HG02840 (cell line): ENCODE measurements at regions not wholly inside any gene's neighbourhood (a gene's known extent, or its start where the extent isn't known, plus 50 kb on each side); places are given as distances from the start of the nearest gene placed in this dataset.
"Not testable (repeated sequence)": the region's sequence is repeated elsewhere in the genome, so short reads cannot be mapped to it uniquely, and the experiment has no call there.

ENCODE experiments used
- ATAC-seq: cut with Tn5 transposase; IDR thresholded peaks from one replicate; pipeline ENCODE4 v1.9.1; 2021; ENCODE audit warnings: mild to moderate bottlenecking, moderate library complexity, moderate number of reproducible peaks; ENCODE audit not compliant: unreplicated experiment, low FRiP score

DNA sequence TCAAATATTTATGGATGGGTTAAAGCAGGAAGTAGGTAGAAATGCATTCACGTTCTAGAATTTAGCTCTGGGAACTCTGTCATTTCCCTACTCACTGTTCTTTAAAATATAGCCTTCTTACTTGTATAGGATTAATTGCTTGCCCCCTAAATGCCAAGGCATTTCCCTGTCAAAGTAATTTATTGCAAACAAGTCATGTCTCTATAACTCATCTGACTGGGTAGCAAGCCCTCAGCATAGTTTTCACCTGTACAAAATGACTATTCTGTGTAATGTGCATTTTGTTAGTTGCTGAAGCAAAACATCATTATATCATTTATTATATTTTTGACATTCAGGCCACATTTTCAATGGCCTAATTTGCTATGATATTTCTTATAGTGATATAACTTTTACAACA is 1308.2 kb upstream of the EPHA6 start:
- ATAC-seq: no peak

DNA sequence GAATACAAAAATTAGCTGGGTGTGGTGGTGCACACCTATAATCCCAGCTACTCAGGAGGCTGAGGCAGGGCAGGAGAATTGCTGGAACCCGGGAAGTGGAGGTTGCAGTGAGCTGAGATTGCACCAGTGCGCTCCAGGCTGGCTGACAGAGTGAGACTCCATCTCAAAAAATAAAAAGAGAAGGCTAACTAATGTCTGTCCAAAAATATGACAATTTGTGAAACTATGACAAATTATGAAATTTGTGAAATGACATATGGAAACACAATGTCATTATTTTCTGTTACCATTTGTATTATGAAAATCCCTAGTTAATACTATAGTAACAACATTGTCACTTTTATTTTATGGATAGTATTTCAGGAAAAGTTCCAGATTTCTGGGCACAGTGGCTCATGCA is 1306.3 kb upstream of the EPHA6 start:
- peak; percentile 52 for ATAC-seq

DNA sequence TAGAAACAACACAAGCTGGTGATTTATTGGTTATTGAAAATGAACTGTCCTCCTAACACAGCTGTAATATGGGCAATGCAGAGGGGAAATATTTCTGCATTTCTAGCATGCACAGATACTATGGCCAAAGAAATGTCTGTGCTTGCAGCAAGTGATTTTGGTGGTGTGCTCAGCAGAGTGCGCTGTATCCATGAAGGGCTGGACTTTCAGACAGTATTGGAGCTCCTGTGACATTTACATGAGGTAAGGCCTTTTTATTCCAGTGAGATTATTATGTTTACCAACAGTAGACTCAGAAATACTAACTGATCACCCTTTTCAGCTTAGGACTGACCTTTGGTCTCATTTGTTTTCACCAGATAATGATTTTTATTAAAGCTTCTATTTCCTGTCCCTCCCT is 1302.6 kb upstream of the EPHA6 start:
- no peak for ATAC-seq

DNA sequence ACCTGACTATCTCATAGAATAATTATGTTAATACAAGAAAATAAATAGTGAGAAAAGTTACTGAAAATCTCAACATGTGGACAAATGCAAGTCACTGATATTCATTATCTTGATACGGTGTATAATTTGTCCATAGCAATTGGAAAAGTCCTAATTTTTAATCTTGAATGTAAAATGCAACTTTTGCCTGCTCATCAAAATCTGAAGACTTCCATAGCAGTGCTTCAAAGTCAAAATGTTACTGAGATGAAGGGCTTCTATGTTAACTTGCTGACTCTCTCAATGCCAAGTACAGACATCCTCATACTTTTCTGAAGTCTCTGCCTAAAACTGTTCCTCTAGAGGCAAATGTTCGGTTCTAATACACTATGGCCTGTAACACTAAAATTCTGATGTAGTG is 1300.1 kb upstream of the EPHA6 start:
- ATAC-seq: no peak

DNA sequence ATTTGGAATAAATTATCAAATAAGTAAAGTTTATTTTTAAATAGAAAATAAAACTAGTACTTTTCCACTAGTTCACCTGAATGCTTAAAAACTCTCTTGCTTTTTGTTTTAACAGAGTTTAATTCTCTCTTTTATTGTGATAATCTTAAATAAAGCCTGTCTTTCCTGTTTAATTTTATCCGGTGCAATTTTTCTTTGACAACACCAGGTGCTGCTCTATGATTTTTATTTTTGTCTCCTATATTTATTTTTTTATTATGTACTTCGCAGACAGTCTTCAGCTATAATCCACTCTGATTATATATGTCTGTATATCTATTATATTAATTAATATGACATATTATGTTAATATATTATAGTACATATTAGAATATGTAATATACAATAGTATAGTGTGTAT is 1293.0 kb upstream of the EPHA6 start:
- ATAC-seq: no peak

DNA sequence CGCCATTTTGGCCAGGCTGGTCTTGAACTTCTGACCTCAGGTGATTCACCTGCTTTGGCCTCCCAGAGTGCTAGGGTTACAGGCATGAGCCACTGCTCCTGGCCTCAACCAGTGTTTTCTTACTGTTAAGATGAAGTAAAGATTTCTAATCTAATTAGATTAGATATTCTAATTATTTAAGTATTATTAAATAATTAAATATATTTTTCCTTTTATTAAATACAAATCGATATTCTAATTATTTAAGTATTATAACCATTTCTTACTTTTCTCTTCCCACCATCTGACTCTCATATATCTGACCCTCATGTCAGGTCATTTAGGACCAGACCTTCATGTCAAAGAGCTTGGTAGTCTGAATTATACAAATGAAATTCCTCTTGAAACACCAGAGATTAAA is 1291.9 kb upstream of the EPHA6 start:
- ATAC-seq: no peak

DNA sequence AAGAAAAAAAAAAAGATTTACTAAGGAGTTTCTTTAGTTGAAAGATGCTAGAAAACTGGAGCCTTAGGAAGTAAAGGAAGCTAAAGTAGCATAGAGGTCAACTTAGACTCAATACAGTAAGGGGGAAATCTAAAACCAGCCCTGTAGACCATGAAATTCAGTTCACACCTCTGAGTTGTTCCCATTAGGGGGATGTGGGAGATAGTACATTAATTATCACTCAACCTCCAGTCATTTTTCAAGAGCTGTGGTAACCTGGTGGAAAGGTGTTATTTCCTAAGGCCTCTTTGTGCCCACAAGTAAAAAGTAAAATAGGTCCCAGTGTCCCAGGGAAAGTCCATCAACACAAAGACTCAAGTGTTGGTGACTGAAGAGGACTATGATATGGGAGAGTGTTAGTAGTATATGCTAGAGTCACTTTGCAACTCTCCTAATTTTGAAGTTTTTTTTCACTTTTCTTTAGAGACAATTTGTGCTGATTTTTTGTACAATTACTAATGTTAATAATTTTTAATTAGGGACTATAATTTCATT is 1274.4 kb upstream of the EPHA6 start:
- ATAC-seq: no peak

DNA sequence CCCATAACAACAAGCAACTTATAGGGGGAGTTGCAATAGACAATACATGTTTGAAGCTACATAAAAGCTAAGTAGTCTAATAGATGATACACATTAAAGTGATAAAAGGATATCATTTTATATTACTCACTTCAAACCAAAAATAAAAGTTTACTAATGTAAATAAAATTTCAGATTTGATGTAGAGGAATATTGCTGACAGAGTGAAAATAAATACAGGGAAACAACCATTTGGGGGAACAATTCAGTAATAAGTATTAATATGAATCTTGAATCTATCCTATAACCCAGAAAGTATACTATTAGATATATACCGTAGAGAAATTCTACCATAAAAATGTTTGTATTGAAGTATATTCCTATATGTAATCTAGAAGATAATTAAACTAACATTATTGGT is 1248.9 kb upstream of the EPHA6 start:
- no peak for ATAC-seq

DNA sequence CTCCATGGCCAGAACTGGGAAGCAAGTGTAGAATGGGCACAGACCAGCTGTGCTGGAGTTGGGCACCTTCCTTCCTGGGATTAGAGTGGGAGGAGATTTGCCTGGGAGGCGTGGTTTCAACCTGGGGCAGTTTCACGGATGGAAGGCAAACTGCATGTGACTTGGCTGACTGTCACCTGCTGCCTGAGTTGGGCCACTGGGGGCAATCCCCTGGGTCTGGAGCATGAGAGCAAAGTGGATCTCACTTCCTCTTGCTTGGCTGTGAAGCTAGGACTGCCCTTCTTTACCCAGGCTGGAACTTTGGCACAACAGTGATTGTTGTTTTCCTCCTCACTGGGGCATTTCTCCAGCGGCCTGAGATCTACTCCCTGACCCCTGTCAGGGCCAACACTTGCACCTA is 1247.0 kb upstream of the EPHA6 start:
- no peak for ATAC-seq

GRCh38 chr3:95586754-95587153 is 1227.6 kb upstream of the EPHA6 start:
- ATAC-seq: no peak

DNA sequence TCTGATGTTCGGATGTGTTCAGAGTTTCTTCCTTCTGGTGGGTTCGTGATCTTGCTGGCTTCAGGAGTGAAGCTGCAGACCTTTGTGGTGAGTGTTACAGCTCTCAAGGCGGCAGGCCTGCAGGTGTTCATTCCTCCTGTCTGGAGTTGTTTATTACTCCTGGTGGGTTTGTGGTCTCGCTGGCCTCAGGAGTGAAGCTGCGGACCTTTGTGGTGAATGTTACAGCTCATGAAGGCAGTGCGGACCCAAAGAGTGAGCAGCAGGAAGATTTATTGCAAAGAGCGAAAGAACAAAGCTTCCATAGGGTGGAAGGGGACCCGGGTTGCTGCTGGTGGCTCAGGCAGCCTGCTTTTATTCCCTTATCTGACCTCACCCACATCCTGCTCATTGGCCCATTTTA is 1226.8 kb upstream of the EPHA6 start:
- not testable (repeated sequence) for ATAC-seq

DNA sequence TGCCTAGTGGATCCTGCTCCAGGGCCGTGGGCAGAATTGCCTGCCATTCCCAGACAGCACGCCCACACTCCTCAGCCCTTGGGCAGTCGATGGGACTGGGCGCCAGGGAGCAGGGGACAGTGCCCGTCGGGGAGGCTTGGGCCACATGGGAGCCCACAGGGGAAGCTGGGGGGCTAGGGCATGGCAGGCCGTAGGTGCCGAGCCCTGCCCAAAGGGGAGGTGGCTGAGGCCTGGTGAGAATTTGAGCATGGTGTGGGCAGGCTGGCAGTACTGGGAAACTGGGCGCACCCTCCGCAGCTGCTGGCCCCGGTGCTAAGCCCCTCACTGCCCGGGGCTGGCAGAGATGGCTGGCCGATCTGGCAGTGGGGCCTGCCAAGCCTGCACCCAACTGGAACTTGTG is 1225.9 kb upstream of the EPHA6 start:
- ATAC-seq: no peak

- no peak for ATAC-seq
Observed at GRCh38 chr3:95595416-95596075, 1218.8 kb upstream of the EPHA6 start.

GRCh38 chr3:95607926-95608325 is 1206.5 kb upstream of the EPHA6 start:
- no peak for ATAC-seq

- no peak for ATAC-seq
Observed at GRCh38 chr3:95609411-95609810, 1205.0 kb upstream of the EPHA6 start.

- no peak for ATAC-seq
Observed at GRCh38 chr3:95612611-95613010, 1201.8 kb upstream of the EPHA6 start.

DNA sequence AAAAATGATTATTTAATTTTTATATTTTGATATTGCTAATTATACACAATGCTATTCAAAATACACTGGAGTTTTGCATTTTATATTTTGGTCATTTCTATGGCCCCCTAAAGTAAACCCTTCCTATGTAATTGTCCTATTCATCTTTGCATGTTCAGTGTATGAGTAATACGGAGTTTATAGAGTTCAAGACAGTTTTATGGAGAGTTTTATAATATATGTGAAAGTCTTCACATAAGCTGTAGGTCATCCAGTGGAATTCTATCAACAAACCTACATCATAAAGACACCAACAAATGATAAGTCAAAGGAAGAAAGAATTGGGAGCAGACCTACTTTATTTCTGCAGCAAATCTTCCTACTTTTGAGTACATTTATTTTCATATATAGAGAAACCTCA is 1200.4 kb upstream of the EPHA6 start:
- ATAC-seq: no peak

DNA sequence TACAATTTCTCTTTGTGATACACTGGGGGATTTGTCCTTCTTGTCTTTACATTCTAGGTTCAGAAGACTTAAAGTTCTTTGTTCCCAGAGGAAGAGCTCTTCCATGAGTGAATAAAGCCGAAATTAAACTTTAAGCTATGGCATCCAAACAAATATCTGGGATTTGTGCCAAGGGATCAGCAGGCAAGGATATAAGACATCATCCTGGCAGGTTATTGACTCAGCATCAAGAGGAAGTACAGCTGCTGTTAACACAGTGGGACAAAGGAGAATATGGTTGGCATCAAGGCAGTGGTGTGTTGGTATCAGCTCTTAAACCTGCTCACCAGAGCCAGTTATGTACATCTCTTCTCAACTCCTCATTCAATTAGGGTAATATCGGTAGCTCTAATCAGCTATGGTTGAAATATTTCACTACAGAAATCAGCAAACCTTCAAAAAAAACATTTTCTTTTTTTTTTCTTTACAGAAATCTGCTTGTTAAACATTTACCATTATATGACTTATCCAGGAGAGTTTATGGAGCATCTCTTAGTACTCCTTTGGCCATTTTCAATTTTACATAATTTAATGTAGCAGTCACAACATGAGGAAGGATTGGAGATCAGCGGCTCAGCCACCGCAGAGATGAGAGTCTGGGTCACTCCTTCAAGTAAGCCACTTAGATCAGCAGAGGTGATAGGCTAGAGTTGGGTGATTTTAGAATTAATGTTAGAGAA is 1198.6 kb upstream of the EPHA6 start:
- ATAC-seq: no peak

DNA sequence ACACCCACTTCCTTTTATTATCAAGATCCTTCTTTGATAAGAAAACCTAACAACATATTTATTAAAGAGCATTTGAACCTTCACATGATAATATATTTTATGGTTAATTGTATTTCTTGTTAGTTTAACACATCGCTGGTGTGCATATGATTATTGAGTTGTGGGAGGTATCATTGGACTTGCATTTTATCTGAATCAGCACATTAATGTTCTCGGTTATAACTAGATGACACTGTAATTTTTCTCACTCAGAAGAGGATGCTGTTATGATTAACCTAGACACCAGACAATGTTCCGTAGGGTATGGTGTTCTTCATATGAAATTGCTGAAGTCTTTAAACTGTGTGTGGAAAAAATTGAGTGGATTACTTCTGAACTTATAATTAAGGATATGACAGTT is 1188.3 kb upstream of the EPHA6 start:
- ATAC-seq: no peak

GRCh38 chr3:95627293-95627692 is 1187.1 kb upstream of the EPHA6 start:
- no peak for ATAC-seq

GRCh38 chr3:95627697-95628096 is 1186.7 kb upstream of the EPHA6 start:
- no peak for ATAC-seq

- ATAC-seq: no peak
Observed at GRCh38 chr3:95629802-95630201, 1184.6 kb upstream of the EPHA6 start.
